ENCODE measurements at regions not wholly inside any gene's neighbourhood (a gene's known extent, or its start where the extent isn't known, plus 50 kb on each side); places are given as distances from the start of the nearest gene placed in this dataset.

DNA sequence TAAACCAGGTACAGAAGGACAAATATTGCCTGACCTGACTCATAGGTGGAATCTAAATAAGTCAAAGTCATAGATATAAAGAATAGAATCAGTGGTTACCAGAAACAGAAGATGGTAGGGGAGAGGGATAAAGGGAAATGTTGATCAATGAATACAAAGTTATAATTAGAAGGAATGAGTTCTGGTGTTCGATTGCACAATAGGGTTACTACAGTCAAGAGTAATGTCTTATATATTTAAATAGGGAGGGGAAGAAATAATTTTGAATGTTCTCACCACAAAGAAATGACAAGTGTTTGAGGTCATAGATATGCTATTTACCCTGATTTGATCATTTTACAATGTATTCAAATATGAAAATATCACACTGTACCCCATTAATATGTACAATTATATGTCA lies 1541.2 kb downstream of the SLITRK1 start:
- no peaks in the 10 kb centered on the region for H4K20me1 ChIP-seq (ENCODE audit: insufficient read depth)
- H3K4me3 ChIP-seq (IDR thresholded peaks at IDR 0.05; ENCODE audit: insufficient read depth, low read depth, low read length), result no peak overlapping the region
- no peak overlapping the region for H3K27ac ChIP-seq
- H3K4me2 ChIP-seq, result no peak overlapping the region
- no peaks in the 10 kb centered on the region for H3K27me3 ChIP-seq (ENCODE audit: insufficient read depth, low read depth)
- H3K36me3 ChIP-seq (ENCODE audit: insufficient read depth), result no peaks in the 10 kb centered on the region
- no peaks in the 10 kb centered on the region for H3K79me2 ChIP-seq (ENCODE audit: insufficient read depth, low read depth)
- H3K9ac ChIP-seq, result no peak overlapping the region
- H3K4me1 ChIP-seq (ENCODE audit: low read depth, poor library complexity, severe bottlenecking), result no peaks in the 10 kb centered on the region
- no peak overlapping the region for H2AFZ ChIP-seq (ENCODE audit: low read depth)
- TF ChIP-seq, protein P1, sequence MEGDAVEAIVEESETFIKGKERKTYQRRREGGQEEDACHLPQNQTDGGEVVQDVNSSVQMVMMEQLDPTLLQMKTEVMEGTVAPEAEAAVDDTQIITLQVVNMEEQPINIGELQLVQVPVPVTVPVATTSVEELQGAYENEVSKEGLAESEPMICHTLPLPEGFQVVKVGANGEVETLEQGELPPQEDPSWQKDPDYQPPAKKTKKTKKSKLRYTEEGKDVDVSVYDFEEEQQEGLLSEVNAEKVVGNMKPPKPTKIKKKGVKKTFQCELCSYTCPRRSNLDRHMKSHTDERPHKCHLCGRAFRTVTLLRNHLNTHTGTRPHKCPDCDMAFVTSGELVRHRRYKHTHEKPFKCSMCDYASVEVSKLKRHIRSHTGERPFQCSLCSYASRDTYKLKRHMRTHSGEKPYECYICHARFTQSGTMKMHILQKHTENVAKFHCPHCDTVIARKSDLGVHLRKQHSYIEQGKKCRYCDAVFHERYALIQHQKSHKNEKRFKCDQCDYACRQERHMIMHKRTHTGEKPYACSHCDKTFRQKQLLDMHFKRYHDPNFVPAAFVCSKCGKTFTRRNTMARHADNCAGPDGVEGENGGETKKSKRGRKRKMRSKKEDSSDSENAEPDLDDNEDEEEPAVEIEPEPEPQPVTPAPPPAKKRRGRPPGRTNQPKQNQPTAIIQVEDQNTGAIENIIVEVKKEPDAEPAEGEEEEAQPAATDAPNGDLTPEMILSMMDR (conservative IDR thresholded peaks at IDR 0.05; ENCODE audit: low read depth, low read length), result no peak

GRCh38 chr13:82330499-82330898 lies 1551.8 kb downstream of the SLITRK1 start:
- TF ChIP-seq, protein P1 (conservative IDR thresholded peaks at IDR 0.05; ENCODE audit: low read depth, low read length), result no peak; the same call in 1 of the 2 replicates
- Histone ChIP-seq H3K4me1 (ENCODE audit: low read depth, poor library complexity, severe bottlenecking) (no peaks in the 10 kb centered on the region), H3K27me3 (ENCODE audit: insufficient read depth, low read depth) (no peaks in the 10 kb centered on the region), H3K36me3 (ENCODE audit: insufficient read depth) (no peaks in the 10 kb centered on the region), H4K20me1 (ENCODE audit: insufficient read depth) (no peaks in the 10 kb centered on the region), H3K27ac (no peak overlapping the region), H3K4me2 (no peak overlapping the region), H3K4me3 (IDR thresholded peaks at IDR 0.05; ENCODE audit: insufficient read depth, low read depth, low read length) (no peak overlapping the region), H2AFZ (ENCODE audit: low read depth) (no peak overlapping the region), H3K79me2 (ENCODE audit: insufficient read depth, low read depth) (no peaks in the 10 kb centered on the region), H3K9ac (no peak overlapping the region)

DNA sequence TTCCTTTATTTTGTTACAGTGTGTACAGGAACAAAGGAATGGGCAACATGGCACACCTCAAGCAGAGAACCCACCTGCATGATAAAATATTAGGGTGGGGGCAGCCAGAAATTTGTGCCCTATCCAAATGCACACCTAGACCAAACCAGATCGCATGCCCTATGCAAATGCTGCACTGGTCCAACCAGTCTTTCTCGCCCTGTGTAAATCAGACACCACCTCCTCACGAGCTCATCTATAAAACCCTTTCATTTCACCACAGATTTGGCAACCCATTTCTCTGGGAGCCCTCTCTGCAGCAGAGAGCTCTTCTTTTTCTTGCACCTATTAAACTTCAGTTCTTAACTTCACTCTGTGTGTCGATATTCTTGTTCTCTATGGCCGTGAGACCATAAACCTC lies 1559.2 kb downstream of the SLITRK1 start:
- H3K4me2 ChIP-seq, result no peak overlapping the region
- no peaks in the 10 kb centered on the region for H4K20me1 ChIP-seq (ENCODE audit: insufficient read depth)
- H3K9ac ChIP-seq, result no peak overlapping the region
- no peak overlapping the region for H3K27ac ChIP-seq
- H3K36me3 ChIP-seq (ENCODE audit: insufficient read depth), result no peaks in the 10 kb centered on the region
- no peak overlapping the region for H3K4me3 ChIP-seq (IDR thresholded peaks at IDR 0.05; ENCODE audit: insufficient read depth, low read depth, low read length)
- no peaks in the 10 kb centered on the region for H3K4me1 ChIP-seq (ENCODE audit: low read depth, poor library complexity, severe bottlenecking)
- H3K79me2 ChIP-seq (ENCODE audit: insufficient read depth, low read depth), result no peaks in the 10 kb centered on the region
- H3K27me3 ChIP-seq (ENCODE audit: insufficient read depth, low read depth), result no peaks in the 10 kb centered on the region
- no peak overlapping the region for H2AFZ ChIP-seq (ENCODE audit: low read depth)
- TF ChIP-seq, protein P1 (conservative IDR thresholded peaks at IDR 0.05; ENCODE audit: low read depth, low read length), result no peak

DNA sequence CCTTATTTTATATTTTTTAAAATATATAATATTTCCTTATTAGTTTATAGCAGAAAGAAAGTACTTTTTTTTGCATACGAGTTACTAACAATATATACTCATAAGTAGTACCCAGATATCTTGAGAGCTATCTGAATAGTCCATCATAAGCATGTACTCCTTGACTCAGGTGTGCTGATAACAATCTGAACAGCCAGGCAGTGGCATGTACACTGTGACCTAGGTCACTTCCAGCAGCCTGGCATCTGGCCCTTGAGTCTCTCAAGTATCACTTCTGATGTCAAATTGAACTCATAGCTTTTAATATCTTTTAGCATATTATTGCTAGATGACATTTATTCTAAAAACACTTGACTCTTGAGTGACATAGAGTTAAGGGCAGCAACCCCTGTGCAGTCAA lies 1576.7 kb downstream of the SLITRK1 start:
- Histone ChIP-seq H4K20me1 (ENCODE audit: insufficient read depth) (no peaks in the 10 kb centered on the region), H3K4me2 (no peak overlapping the region), H3K9ac (no peak overlapping the region), H3K79me2 (ENCODE audit: insufficient read depth, low read depth) (no peaks in the 10 kb centered on the region), H3K4me3 (IDR thresholded peaks at IDR 0.05; ENCODE audit: insufficient read depth, low read depth, low read length) (no peak overlapping the region), H3K4me1 (ENCODE audit: low read depth, poor library complexity, severe bottlenecking) (no peaks in the 10 kb centered on the region), H3K27me3 (ENCODE audit: insufficient read depth, low read depth) (no peaks in the 10 kb centered on the region), H3K36me3 (ENCODE audit: insufficient read depth) (no peaks in the 10 kb centered on the region), H3K27ac (no peak overlapping the region), H2AFZ (ENCODE audit: low read depth) (no peak overlapping the region)
- TF ChIP-seq, protein P1 (conservative IDR thresholded peaks at IDR 0.05; ENCODE audit: low read depth, low read length), result no peak

Measured in KMS-11 (cell line).